Muscle of leg (tissue), 3 donors: ENCODE measurements at regions not wholly inside any gene's neighbourhood (a gene's known extent, or its start where the extent isn't known, plus 50 kb on each side); places are given as distances from the start of the nearest gene placed in this dataset.
A peak's percentile ranks its signal among the peaks of the same experiment; 100 is the strongest.

Experiments used
- DNase-seq: peaks from one replicate; pipeline ENCODE4 v3.0.0; 2013
- H3K27ac ChIP-seq: one replicate; pipeline ENCODE4 v1.5.1; 2013; ENCODE audit warnings: mild to moderate bottlenecking, low read length, control low read depth
- H3K27me3 ChIP-seq: one replicate; pipeline ENCODE4 v1.6.1; 2013; ENCODE audit warnings: low read length; ENCODE audit not compliant: control insufficient read depth, insufficient read depth
- H3K36me3 ChIP-seq: one replicate; pipeline ENCODE4 v1.6.1; 2013; ENCODE audit warnings: low read length; ENCODE audit not compliant: control insufficient read depth, insufficient read depth
- H3K4me1 ChIP-seq: one replicate; pipeline ENCODE4 v1.6.1; 2013; ENCODE audit warnings: low read length; ENCODE audit not compliant: control insufficient read depth, insufficient read depth
- H3K4me3 ChIP-seq: one replicate; pipeline ENCODE4 v1.5.1; 2013; ENCODE audit warnings: low read length, control low read depth
- H3K9me3 ChIP-seq: replicated peaks from 2 replicates; pipeline ENCODE4 v1.6.1; 2013; ENCODE audit warnings: low read depth, low read length; ENCODE audit not compliant: control insufficient read depth
- WGBS: methylation state at CpG from one replicate; pipeline ENCODE4 v1.1.5; 2013; ENCODE audit warnings: missing lambda C conversion rate; ENCODE audit not compliant: insufficient coverage; 5-methylcytosine and 5-hydroxymethylcytosine counted together

DNA sequence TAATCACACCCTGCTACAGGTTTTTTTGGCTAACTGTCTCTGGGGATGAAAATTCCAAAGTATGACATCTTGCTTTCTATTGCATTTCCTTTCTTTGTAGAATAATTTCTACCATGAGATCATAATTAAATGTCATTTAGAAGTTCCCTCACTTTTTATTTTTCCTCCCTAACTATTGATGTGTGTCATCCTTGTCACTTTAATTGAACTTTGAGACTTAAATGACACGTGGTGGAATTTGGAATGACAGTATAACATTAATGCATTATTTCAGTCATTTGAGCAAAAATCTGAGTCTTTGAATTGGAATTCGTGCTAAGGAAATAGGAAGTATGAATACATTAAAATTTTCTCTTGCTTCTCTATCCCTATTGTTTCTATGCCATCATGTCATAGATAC, 745.4 kb downstream of the PDHA2 start:
- Histone ChIP-seq H3K36me3 (no peaks in the 10 kb centered on the region), H3K27me3 (no peaks in the 10 kb centered on the region), H3K27ac (no peak overlapping the region), H3K4me3 (no peak overlapping the region), H3K4me1 (no peaks in the 10 kb centered on the region), H3K9me3 (no peaks in the 10 kb centered on the region)
- WGBS: no CpG with 5 or more reads among the region's 2 CpGs
- no peak for DNase-seq

DNA sequence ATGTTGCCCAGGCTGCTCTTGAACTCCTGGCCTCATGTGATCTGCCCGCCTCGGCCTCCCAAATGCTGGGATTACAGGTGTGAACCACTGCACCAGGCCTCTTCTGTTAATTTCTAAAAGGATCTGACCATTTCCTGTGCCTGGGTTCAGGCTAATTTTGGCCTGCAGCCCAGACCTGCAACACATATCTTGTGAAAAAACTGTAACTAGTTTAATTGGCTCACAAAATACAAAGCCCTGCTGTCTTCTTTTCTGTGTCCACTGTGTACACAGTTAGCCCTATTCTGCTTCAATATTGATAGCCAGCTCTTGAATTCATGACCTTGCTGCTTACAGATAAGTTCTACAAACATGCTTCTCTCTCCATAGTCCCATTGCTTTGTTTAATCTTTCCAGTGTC, 753.5 kb downstream of the PDHA2 start:
- no peak overlapping the region for H3K27ac ChIP-seq
- no peaks in the 10 kb centered on the region for H3K27me3 ChIP-seq
- WGBS: 77% methylated on average over 2 of the region's 2 CpGs
- H3K4me3 ChIP-seq: no peak overlapping the region
- no peaks in the 10 kb centered on the region for H3K4me1 ChIP-seq
- no peaks in the 10 kb centered on the region for H3K36me3 ChIP-seq
- DNase-seq: no peak
- no peaks in the 10 kb centered on the region for H3K9me3 ChIP-seq

DNA sequence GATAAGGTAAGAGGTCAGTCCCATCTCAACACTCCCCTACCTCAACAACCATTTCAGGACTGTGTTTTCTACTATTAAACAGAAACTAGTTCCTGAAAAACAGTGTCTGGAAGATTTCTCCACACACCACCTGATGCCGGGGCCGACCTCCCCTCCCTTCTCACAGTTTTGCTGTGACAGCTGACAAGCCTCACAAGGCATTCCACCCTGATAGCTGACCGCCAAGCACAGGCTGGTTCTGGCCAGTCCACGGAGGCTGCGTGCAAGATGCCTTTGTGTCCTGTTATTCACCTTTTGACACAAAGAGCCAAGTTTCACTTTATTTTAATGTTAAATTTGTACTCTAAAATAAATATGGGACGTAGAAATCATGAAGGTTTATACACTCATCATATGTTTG, 758.6 kb downstream of the PDHA2 start:
- H3K4me1 ChIP-seq: no peaks in the 10 kb centered on the region
- no peak overlapping the region for H3K27ac ChIP-seq
- H3K27me3 ChIP-seq: no peaks in the 10 kb centered on the region
- DNase-seq: peak; percentile 5
- WGBS: 6% methylated on average over 2 of the region's 6 CpGs
- no peaks in the 10 kb centered on the region for H3K36me3 ChIP-seq
- H3K9me3 ChIP-seq: no peaks in the 10 kb centered on the region
- no peak overlapping the region for H3K4me3 ChIP-seq

DNA sequence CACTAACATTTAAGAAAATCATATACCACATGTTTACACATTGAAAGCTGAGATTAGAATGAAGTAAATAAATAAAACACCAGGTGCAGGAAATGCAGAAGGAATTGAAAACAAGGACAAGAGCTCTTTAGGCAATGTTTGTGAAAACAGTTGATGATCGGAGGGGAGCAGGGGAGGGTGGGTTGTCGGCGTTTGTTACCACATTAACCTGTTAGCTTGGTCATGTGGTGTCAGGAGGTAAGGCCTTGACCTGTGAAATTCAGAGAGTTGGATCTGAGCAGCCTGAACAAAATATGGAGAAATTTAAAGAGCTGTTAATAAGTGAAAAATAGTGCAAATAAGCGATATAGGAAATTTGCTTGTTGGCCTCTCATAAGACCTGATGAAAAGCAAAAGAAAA, 759.9 kb downstream of the PDHA2 start:
- DNase-seq: no peak
- no peaks in the 10 kb centered on the region for H3K9me3 ChIP-seq
- H3K27ac ChIP-seq: no peak overlapping the region
- H3K36me3 ChIP-seq: no peaks in the 10 kb centered on the region
- no peaks in the 10 kb centered on the region for H3K27me3 ChIP-seq
- H3K4me1 ChIP-seq: no peaks in the 10 kb centered on the region
- 56% methylated on average over 3 of the region's 4 CpGs for WGBS
- H3K4me3 ChIP-seq: no peak overlapping the region

DNA sequence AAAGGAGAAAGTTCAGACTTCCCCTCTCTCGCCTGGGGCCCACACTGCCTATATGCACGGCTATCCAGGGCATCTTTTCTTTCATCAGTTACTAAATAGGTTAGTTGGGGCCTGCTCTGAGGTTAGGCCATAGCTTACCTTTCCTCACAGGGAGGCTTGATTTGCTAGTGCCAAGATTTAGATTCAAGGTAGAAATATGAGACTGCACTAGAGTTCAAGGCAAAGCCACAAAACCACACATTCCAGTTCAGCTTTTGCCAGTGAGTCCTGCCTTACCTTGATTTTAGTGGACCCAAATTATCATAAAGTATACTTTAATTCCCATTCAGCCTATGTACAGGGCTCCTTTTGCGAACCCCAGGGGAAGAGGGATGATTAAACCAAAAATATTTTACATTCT, 762.8 kb downstream of the PDHA2 start:
- no peak for DNase-seq
- H3K36me3 ChIP-seq: no peaks in the 10 kb centered on the region
- H3K9me3 ChIP-seq: no peaks in the 10 kb centered on the region
- H3K27me3 ChIP-seq: no peaks in the 10 kb centered on the region
- no CpG with 5 or more reads among the region's 3 CpGs for WGBS
- H3K27ac ChIP-seq: no peak overlapping the region
- H3K4me1 ChIP-seq: no peaks in the 10 kb centered on the region
- H3K4me3 ChIP-seq: no peak overlapping the region

DNA sequence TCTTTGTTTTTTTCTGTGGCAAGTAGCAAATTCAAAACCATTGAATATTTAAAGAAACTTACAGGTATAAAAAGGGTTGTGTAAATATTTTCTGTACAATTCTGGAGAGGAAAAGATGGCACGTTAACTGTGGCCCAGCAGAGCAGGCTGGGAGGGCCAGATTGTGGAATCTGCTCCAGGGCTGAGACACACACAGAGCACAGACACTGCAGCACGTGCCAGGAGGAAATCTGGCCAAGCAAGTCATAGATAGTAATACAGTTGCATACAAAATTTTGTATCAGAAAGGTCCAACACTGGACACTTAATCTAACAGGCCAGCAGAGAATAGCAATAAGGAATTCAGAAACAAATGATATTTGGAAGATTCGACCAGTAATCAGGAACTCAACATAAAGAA, 763.7 kb downstream of the PDHA2 start:
- H3K4me3 ChIP-seq: no peak overlapping the region
- WGBS: 22% methylated on average over 1 of the region's 3 CpGs
- H3K9me3 ChIP-seq: no peaks in the 10 kb centered on the region
- no peaks in the 10 kb centered on the region for H3K36me3 ChIP-seq
- H3K27ac ChIP-seq: no peak overlapping the region
- H3K27me3 ChIP-seq: no peaks in the 10 kb centered on the region
- no peaks in the 10 kb centered on the region for H3K4me1 ChIP-seq
- peak; percentile 29 for DNase-seq

DNA sequence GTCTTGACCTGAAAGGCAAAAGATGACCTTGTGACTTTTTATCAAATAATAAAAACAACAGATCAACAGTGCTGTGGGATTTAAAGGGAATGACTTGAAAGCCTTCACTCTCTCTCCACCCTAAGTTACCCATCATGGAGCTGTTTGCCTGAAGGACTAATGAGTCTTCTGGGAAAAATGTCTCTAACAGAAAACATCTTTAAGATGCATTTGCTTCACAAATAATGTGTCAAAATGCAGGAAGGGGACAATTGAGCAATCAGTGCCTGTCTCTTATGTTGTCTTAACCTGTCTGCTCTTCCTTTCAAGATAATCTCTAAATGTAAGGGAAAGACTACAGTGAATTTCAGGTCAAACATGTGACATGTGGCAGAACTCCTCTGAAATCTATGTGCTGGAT, 766.6 kb downstream of the PDHA2 start:
- Histone ChIP-seq H3K27ac (no peak overlapping the region), H3K36me3 (no peaks in the 10 kb centered on the region), H3K27me3 (no peaks in the 10 kb centered on the region), H3K4me1 (no peaks in the 10 kb centered on the region), H3K4me3 (no peak overlapping the region), H3K9me3 (no peaks in the 10 kb centered on the region)
- DNase-seq: no peak

DNA sequence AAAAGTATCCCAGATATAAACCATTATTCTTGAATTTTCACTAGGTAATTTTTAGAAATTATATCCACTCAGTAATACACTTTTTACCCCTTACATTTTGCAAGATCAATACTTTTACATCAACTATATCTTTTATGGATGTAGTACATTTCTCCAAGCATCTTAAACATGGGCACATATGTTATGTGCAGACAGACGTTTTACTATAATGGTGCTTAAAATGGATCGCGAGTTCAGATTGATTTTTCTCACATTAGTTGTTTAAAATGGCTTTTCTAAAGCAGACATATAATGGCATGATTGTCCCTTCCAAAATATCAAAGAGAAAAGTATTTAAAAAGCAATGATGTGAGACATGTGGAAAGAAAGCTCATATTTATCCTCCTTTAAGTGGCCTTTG, 786.1 kb downstream of the PDHA2 start:
- no peaks in the 10 kb centered on the region for H3K36me3 ChIP-seq
- no peak overlapping the region for H3K27ac ChIP-seq
- WGBS: no CpG with 5 or more reads among the region's 3 CpGs
- H3K9me3 ChIP-seq: no peaks in the 10 kb centered on the region
- H3K4me3 ChIP-seq: no peak overlapping the region
- no peaks in the 10 kb centered on the region for H3K4me1 ChIP-seq
- H3K27me3 ChIP-seq: no peaks in the 10 kb centered on the region
- DNase-seq: no peak

DNA sequence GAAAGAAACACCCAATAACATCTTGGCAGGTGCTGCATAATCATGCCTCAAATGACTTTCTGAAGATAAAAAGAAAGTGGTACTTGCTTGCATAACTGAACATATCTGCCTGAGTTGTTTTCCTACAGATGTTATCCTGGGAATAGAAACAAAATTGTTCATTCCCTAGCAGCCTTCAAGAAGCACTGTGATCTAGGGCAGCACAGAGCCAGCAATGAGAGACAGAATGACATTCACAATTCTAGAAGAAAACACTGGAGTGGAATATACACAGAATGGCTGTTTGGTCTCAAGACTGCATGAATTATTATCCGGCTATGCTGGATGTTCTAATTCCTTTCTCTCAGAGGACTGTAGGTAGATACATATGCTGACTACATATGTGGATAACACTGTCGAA, 790.9 kb downstream of the PDHA2 start:
- no peaks in the 10 kb centered on the region for H3K36me3 ChIP-seq
- no peak for DNase-seq
- no peaks in the 10 kb centered on the region for H3K4me1 ChIP-seq
- no peak overlapping the region for H3K4me3 ChIP-seq
- no CpG with 5 or more reads among the region's 2 CpGs for WGBS
- no peaks in the 10 kb centered on the region for H3K9me3 ChIP-seq
- H3K27ac ChIP-seq: no peak overlapping the region
- no peaks in the 10 kb centered on the region for H3K27me3 ChIP-seq

DNA sequence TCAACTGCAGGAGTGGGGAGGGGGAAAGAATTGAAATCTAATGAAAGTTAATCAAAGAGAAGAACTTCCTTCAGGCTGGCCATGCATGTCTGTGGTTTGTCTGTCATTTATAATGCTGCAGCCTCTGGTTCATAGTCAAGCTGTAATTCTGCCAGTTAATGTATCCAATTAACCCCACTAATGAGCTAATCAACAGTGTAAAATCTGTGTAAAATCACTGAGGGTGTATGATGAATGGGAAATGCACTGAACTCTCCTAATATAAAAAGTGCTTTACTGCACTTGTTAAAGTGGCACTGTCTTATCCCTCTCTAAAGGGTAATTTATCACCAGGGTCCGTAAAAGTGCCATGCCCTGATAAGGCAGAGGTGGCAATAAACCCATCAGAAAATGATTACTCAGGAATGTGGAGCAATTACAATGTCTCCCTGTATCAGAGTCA, 798.1 kb downstream of the PDHA2 start:
- H3K4me3 ChIP-seq: no peak overlapping the region
- 80% methylated on average over 1 of the region's 1 CpG for WGBS
- no peaks in the 10 kb centered on the region for H3K4me1 ChIP-seq
- H3K9me3 ChIP-seq: no peaks in the 10 kb centered on the region
- no peak for DNase-seq
- no peaks in the 10 kb centered on the region for H3K36me3 ChIP-seq
- H3K27me3 ChIP-seq: no peaks in the 10 kb centered on the region
- no peak overlapping the region for H3K27ac ChIP-seq

DNA sequence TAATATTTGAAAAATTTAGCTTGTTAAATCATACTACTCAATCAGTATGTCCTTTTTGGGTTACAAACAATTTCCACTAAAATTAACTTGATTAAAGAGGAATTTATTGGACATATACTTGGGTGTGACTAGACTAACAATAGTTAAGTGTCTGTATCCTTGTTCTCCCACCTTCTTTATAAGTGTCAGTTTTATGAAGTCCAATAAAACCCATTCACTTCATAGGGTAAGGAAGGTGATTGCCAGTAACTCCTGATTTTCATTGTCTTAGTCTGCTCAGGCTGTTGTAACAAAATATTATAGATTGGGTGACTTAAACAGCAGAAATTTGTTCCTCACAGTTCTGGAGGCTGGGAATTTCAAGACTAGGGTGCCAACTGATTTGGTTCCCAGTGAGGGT, 800.0 kb downstream of the PDHA2 start:
- no peaks in the 10 kb centered on the region for H3K9me3 ChIP-seq
- H3K27me3 ChIP-seq: no peaks in the 10 kb centered on the region
- DNase-seq: no peak
- H3K27ac ChIP-seq: no peak overlapping the region
- no peaks in the 10 kb centered on the region for H3K36me3 ChIP-seq
- H3K4me3 ChIP-seq: no peak overlapping the region
- no peaks in the 10 kb centered on the region for H3K4me1 ChIP-seq
